ENCODE measurements at regions not wholly inside any gene's neighbourhood (a gene's known extent, or its start where the extent isn't known, plus 50 kb on each side); places are given as distances from the start of the nearest gene placed in this dataset.

DNA sequence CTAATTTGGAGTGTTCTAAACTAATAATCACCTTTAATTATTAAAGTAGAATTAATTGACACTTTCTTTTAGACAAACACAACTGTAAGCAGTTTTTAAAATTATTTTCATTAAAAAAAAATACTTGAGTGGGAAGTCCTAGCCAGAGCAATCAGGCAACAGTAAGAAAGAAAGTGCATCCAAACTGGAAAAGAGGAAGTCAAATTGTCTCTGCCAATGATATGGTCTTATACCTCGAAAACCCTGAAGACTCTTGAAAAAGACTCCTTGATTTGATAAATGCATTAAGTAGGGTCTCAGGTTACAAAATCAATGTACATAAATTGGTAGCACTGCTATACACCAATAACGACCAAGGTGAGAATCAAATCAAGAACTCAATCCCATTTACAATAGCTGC, 83.0 kb upstream of the GADD45A start:
- TF ChIP-seq, protein P1, sequence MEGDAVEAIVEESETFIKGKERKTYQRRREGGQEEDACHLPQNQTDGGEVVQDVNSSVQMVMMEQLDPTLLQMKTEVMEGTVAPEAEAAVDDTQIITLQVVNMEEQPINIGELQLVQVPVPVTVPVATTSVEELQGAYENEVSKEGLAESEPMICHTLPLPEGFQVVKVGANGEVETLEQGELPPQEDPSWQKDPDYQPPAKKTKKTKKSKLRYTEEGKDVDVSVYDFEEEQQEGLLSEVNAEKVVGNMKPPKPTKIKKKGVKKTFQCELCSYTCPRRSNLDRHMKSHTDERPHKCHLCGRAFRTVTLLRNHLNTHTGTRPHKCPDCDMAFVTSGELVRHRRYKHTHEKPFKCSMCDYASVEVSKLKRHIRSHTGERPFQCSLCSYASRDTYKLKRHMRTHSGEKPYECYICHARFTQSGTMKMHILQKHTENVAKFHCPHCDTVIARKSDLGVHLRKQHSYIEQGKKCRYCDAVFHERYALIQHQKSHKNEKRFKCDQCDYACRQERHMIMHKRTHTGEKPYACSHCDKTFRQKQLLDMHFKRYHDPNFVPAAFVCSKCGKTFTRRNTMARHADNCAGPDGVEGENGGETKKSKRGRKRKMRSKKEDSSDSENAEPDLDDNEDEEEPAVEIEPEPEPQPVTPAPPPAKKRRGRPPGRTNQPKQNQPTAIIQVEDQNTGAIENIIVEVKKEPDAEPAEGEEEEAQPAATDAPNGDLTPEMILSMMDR (IDR thresholded peaks at IDR 0.05; ENCODE audit: low read depth, low read length): no peak
- no peak for DNase-seq (ENCODE audit: extremely low read depth, low read depth)

DNA sequence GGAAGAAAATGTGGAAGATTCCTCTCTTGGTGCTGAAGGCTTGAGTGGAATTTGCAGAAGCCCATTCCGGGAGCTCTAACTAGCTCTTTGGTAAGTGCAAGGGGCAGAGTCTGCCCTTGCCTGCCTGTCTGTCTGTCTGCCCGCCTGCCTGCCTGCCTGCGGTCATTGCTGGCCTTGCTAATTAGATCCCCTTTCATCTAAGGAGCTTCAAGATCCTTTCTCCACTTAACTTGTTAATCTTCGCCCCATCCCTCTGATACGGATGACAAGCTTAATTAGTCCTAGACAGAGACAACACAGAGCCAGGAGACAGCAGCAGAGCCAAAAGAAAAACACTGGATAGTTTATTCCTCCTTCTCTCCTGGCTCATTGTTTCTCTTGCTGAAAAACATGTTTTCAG, 80.2 kb upstream of the GADD45A start:
- no peak for DNase-seq (ENCODE audit: extremely low read depth, low read depth)
- TF ChIP-seq, protein P1 (IDR thresholded peaks at IDR 0.05; ENCODE audit: low read depth, low read length): no peak

DNA sequence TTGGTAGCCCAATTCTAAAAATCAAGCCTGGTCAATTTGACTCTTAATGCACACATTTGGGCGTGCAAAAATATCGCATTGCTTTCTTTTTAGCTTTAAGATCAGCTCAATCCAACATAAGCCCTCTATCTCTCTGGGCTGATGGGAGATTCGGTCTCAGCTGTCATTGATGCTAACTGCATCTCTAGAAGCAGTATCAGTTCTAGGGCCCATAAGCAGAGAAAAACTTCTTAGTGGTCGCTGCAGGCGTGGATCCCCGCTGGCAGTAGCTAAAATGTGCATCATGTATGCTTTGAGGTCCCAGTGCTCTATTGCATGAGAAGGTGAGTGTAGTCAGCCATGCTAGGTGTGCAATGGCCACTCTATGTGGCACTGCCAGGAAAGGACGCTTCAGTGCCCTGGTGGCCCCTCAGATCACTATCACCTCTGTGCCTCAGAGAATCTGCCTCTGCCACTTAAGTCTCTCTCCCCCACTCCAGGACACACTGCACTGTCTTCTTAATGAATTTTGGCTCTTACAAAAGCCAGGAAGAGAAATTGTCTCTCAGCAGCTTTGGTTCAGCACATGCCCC, 79.7 kb upstream of the GADD45A start:
- TF ChIP-seq, protein P1 (IDR thresholded peaks at IDR 0.05; ENCODE audit: low read depth, low read length): no peak
- DNase-seq (ENCODE audit: extremely low read depth, low read depth): no peak

DNA sequence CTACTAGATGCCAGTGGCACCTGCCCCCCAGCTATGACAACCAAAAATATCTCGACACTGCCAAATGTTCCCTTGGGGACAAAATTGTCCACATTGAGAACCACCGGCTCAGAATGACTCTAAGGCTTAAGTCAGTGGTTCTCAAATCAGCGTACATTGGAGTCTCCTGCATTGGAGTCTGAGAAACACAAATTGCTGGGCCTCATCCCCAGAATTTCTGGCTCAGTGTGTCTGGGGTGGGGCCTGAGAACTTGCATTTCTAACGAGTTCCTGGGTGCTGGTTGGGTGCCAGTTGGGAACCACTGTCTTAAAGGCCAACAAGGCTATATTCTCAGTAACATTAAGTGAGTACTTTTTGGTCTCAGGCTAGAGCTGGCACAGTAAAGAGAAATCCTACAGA, 77.7 kb upstream of the GADD45A start:
- no peak for DNase-seq (ENCODE audit: extremely low read depth, low read depth)
- TF ChIP-seq, protein P1 (IDR thresholded peaks at IDR 0.05; ENCODE audit: low read depth, low read length): no peak

DNA sequence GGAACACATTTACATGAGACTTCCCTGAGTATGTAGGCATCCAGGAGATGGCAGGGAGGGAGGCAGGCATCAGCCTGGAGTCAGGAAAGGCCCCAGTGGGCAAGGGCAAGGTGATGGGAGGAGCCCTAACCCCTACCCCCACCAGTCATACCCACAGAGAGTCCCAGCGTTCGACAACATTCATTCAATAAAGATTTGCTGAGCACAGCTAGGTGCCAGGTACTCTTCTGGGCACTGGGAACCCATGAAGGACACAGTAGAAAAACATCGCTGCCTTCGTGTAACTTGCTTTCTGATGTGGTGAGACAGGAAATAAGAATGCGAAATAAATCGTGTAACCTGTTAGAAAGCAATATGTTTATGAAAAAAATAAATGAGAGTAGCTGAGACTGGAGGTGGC, 77.3 kb upstream of the GADD45A start:
- DNase-seq (ENCODE audit: extremely low read depth, low read depth): no peak
- TF ChIP-seq, protein P1 (IDR thresholded peaks at IDR 0.05; ENCODE audit: low read depth, low read length): no peak

DNA sequence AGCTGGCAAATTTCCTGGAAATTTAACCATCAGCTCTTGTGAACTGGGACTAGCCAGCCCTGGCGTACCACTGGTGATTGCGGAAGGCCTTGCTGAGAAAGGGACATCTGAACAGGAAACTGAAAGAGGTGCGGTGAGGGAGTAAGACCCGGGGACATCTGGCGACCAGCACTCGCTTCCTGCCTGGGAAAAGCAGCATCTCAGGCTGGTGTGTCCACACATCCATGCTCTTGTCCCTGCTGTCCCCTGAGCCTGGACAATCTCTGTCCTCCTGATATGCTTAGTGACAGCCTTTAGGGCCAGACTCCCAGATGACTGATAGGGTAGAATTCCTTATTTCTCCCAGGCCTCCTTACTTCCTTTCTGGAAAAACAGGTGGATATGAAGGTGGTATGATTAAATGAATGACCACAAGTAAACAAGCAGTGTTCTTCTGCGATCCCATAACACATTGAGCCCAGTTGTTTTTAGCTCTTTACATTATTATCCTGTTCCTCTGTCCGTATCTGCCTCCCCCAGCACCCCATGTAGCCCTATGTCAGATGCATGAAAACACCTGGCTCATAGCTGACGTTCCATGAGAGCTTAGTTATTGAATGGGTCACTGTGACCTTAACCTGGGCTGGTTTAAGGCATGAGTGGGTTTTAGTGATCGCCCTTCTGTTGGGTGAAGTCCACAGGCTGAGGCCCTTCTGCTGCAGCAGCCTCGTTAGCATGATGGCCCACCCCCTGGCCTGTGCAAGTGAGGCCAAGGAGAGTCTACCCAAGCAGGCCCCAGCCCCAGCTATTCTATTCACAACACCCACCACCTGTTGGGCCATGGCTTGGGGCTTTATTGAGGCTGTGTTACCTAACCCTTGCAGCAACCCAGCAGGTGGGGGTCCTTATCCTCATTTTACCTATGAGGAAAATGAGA, 76.1 kb upstream of the GADD45A start:
- no peak for DNase-seq (ENCODE audit: extremely low read depth, low read depth)
- TF ChIP-seq, protein P1 (IDR thresholded peaks at IDR 0.05; ENCODE audit: low read depth, low read length): no peak

All from AG09319 (cell line).